ENCODE measurements at regions not wholly inside any gene's neighbourhood (a gene's known extent, or its start where the extent isn't known, plus 50 kb on each side); places are given as distances from the start of the nearest gene placed in this dataset.

GRCh38 chr2:12326449-12327190, 390.1 kb upstream of the TRIB2 start:
- DNase-seq: no peak

- no peak for DNase-seq
Observed at GRCh38 chr2:12330916-12331315, 385.8 kb upstream of the TRIB2 start.

- no peak for DNase-seq
Observed at GRCh38 chr2:12331698-12332097, 385.0 kb upstream of the TRIB2 start.

GRCh38 chr2:12333293-12333692, 383.4 kb upstream of the TRIB2 start:
- no peak for DNase-seq

- no peak for DNase-seq
Observed at GRCh38 chr2:12334412-12334966, 382.2 kb upstream of the TRIB2 start.

GRCh38 chr2:12335131-12335530, 381.6 kb upstream of the TRIB2 start:
- no peak for DNase-seq

- DNase-seq: no peak
Observed at GRCh38 chr2:12335995-12336394, 380.7 kb upstream of the TRIB2 start.

GRCh38 chr2:12338946-12339697, 377.6 kb upstream of the TRIB2 start:
- no peak for DNase-seq

- DNase-seq: no peak
Observed at GRCh38 chr2:12340164-12340563, 376.6 kb upstream of the TRIB2 start.

GRCh38 chr2:12341215-12341614, 375.5 kb upstream of the TRIB2 start:
- no peak for DNase-seq

- DNase-seq: no peak
Observed at GRCh38 chr2:12341920-12342319, 374.8 kb upstream of the TRIB2 start.

- DNase-seq: no peak
Observed at GRCh38 chr2:12343141-12343540, 373.6 kb upstream of the TRIB2 start.

- no peak for DNase-seq
Observed at GRCh38 chr2:12347066-12347493, 369.7 kb upstream of the TRIB2 start.

- no peak for DNase-seq
Observed at GRCh38 chr2:12348216-12348615, 368.5 kb upstream of the TRIB2 start.

GRCh38 chr2:12350821-12351220, 365.9 kb upstream of the TRIB2 start:
- DNase-seq: no peak

GRCh38 chr2:12352889-12353288, 363.8 kb upstream of the TRIB2 start:
- DNase-seq: no peak

- no peak for DNase-seq
Observed at GRCh38 chr2:12361506-12361905, 355.2 kb upstream of the TRIB2 start.

GRCh38 chr2:12363138-12363537, 353.6 kb upstream of the TRIB2 start:
- DNase-seq: no peak

- DNase-seq: no peak
Observed at GRCh38 chr2:12363569-12363968, 353.2 kb upstream of the TRIB2 start.

- DNase-seq: no peak
Observed at GRCh38 chr2:12369566-12369965, 347.2 kb upstream of the TRIB2 start.

- DNase-seq: no peak
Observed at GRCh38 chr2:12376025-12376424, 340.7 kb upstream of the TRIB2 start.

GRCh38 chr2:12379143-12379542, 337.6 kb upstream of the TRIB2 start:
- no peak for DNase-seq

- no peak for DNase-seq
Observed at GRCh38 chr2:12381543-12382325, 335.0 kb upstream of the TRIB2 start.
